Liver (tissue), 3 donors: ENCODE measurements at regions not wholly inside any gene's neighbourhood (a gene's known extent, or its start where the extent isn't known, plus 50 kb on each side); places are given as distances from the start of the nearest gene placed in this dataset.

ENCODE experiments used
- EGR1 ChIP-seq, 2 donors: IDR thresholded peaks; 2 replicates each; pipeline ENCODE4 v1.6.1; 2016 to 2018; ENCODE audit warnings: antibody characterized with exemption in 2 of 2, low read depth in 2 of 2
- MAX ChIP-seq: IDR thresholded peaks from 2 replicates; pipeline ENCODE4 v1.6.1; 2016; ENCODE audit warnings: antibody characterized with exemption
- RAD21 ChIP-seq, 2 donors: IDR thresholded peaks; 2 replicates each; pipeline ENCODE4 v1.6.1; 2016; ENCODE audit warnings: antibody characterized with exemption in 2 of 2, mild to moderate bottlenecking in 2 of 2
- SP1 ChIP-seq: IDR thresholded peaks from 2 replicates; pipeline ENCODE4 v1.6.1; 2018; ENCODE audit warnings: antibody characterized with exemption, mild to moderate bottlenecking
- TAF1 ChIP-seq: conservative IDR thresholded peaks from 2 replicates; pipeline ENCODE4 v1.6.1; 2016; ENCODE audit warnings: antibody characterized with exemption, mild to moderate bottlenecking
- ZBTB33 ChIP-seq: IDR thresholded peaks from 2 replicates; pipeline ENCODE4 v1.6.1; 2016; ENCODE audit warnings: antibody characterized with exemption
- TF ChIP-seq, protein P1 (sequence below): fragments of 150-350 bp; IDR thresholded peaks from 2 replicates; pipeline ENCODE4 v1.5.1; 2017; ENCODE audit warnings: improper control_type of control experiment, low read depth, low read length; ENCODE audit not compliant: missing input control
- donor health status: healthy.
- donor health status: healthy.

GRCh38 chr4:24655971-24656370 is 71.6 kb upstream of the DHX15 start:
- TF ChIP-seq, protein P1, sequence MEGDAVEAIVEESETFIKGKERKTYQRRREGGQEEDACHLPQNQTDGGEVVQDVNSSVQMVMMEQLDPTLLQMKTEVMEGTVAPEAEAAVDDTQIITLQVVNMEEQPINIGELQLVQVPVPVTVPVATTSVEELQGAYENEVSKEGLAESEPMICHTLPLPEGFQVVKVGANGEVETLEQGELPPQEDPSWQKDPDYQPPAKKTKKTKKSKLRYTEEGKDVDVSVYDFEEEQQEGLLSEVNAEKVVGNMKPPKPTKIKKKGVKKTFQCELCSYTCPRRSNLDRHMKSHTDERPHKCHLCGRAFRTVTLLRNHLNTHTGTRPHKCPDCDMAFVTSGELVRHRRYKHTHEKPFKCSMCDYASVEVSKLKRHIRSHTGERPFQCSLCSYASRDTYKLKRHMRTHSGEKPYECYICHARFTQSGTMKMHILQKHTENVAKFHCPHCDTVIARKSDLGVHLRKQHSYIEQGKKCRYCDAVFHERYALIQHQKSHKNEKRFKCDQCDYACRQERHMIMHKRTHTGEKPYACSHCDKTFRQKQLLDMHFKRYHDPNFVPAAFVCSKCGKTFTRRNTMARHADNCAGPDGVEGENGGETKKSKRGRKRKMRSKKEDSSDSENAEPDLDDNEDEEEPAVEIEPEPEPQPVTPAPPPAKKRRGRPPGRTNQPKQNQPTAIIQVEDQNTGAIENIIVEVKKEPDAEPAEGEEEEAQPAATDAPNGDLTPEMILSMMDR = no peak
- TF ChIP-seq TAF1 (no peak), MAX (no peak), EGR1 (IDR thresholded peaks at IDR 0.05; ENCODE audit: low read depth in 2 of 2) (no peak), RAD21 (IDR thresholded peaks at IDR 0.05) (no peak), SP1 (no peak), ZBTB33 (no peak)
